CD4-positive, alpha-beta T cell treated with Interferon gamma for 1 hour (primary cell): ENCODE measurements at regions not wholly inside any gene's neighbourhood (a gene's known extent, or its start where the extent isn't known, plus 50 kb on each side); places are given as distances from the start of the nearest gene placed in this dataset.

Experiments
- DNase-seq: peaks from one replicate; pipeline ENCODE4 v3.0.0-alpha.2; 2020

GRCh38 chr12:94071258-94071657 is 77.1 kb upstream of the PLXNC1 start:
- no peak for DNase-seq

- DNase-seq, result no peak
These were observed 74.8 kb upstream of the PLXNC1 start for GRCh38 chr12:94073441-94074051.

GRCh38 chr12:94074216-94074979 is 74.0 kb upstream of the PLXNC1 start:
- DNase-seq, result no peak

- no peak for DNase-seq
These were observed 73.3 kb upstream of the PLXNC1 start for GRCh38 chr12:94074980-94075629.

- no peak for DNase-seq
These were observed 71.2 kb upstream of the PLXNC1 start for GRCh38 chr12:94077209-94077608.

GRCh38 chr12:94078138-94078723 is 70.1 kb upstream of the PLXNC1 start:
- no peak for DNase-seq

- DNase-seq, result no peak
These were observed 69.5 kb upstream of the PLXNC1 start for GRCh38 chr12:94078736-94079509.

GRCh38 chr12:94079566-94080340 is 68.6 kb upstream of the PLXNC1 start:
- DNase-seq, result no peak

- no peak for DNase-seq
These were observed 67.9 kb upstream of the PLXNC1 start for GRCh38 chr12:94080341-94081009.

GRCh38 chr12:94082690-94083089 is 65.7 kb upstream of the PLXNC1 start:
- DNase-seq, result no peak

- no peak for DNase-seq
These were observed 58.5 kb upstream of the PLXNC1 start for GRCh38 chr12:94089891-94090290.

- DNase-seq, result no peak
These were observed 56.8 kb upstream of the PLXNC1 start for GRCh38 chr12:94091624-94092023.

GRCh38 chr12:94092516-94093241 is 55.7 kb upstream of the PLXNC1 start:
- DNase-seq, result no peak

GRCh38 chr12:94094700-94095099 is 53.7 kb upstream of the PLXNC1 start:
- no peak for DNase-seq

- no peak for DNase-seq
These were observed 52.8 kb upstream of the PLXNC1 start for GRCh38 chr12:94095618-94096017.

GRCh38 chr12:94098466-94098865 is 49.9 kb upstream of the PLXNC1 start:
- no peak for DNase-seq
